ENCODE measurements at regions not wholly inside any gene's neighbourhood (a gene's known extent, or its start where the extent isn't known, plus 50 kb on each side); places are given as distances from the start of the nearest gene placed in this dataset.
A peak's percentile ranks its signal among the peaks of the same experiment; 100 is the strongest.

DNA sequence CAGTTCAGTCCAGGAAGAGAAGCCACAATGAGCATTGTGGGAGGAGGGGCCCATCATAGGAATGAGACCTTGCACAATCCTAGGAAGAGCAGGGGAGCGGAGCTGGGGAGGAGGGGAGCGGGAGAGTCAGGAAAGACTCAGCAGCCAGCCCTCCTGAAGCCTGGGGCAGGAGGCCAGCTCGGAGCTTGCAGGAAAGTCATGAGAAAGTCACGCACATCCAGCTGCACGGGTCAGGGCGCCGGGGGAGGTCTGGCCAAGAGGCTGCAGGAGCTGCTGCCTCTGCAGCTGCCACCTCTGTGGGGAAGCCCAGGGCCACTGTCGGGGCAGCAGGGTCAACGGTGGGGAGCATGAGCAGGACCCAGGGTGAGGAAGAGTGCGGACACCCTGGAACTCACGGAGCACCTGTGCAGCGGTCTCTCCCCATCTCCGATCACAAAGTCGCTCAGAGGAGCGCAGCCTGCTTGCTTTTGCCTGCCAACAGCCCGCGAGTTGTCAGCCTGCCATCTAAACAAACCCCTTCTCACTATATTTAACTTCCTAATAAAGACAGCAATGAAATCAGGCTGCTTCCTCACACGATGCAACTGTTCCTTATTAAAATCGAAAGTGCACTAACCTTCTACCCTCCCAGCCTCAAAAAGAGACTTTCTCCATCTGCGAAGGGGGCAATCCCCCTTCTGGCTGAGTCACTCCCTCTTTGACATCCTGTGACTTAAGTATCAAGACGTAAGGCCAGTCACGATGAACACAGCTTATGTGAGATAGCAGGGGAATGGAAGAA lies 52.9 kb upstream of the RTL6 start:
- in situ Hi-C loops (cut with MboI; ENCODE audit: low sequenced_read_pairs) (no loop called here), intact Hi-C loops (cut with micrococcal nuclease) (loop anchor here (1.0 to 10.0 kb wide), 5 partner anchors 27 to 188 kb away; partner anchors contain the start of gene RTL6), dilution Hi-C loops (cut with HindIII; ENCODE audit: low sequenced_read_pairs, unreplicated experiment) (no loop called here)
- no peaks in the 10 kb centered on the region for H3K27me3 ChIP-seq (ENCODE audit: control insufficient read depth, insufficient read depth, low read length)
- ChIA-PET POLR2A (ENCODE audit: unreplicated experiment) (interaction anchor here (0.6 to 1.0 kb wide), 2 partner anchors 12 to 22 kb away, joined by 3 to 6 read pairs; no protein-coding TSS in a partner anchor), CTCF (interaction anchor here (0.5 to 0.9 kb wide), 2 partner anchors 8 to 16 kb away, joined by 3 read pairs; no protein-coding TSS in a partner anchor)
- ATAC-seq (ENCODE audit: low read depth) (peak; percentile 93), DNase-seq (peak; percentile 98)
- peak overlapping the region; percentile 91 for H3K4ac ChIP-seq (ENCODE audit: low read depth, low read length)
- H2BK15ac ChIP-seq (ENCODE audit: low read depth, low read length), result peak overlapping the region; percentile 33; the same call in 1 of the 3 replicates
- H3K9me3 ChIP-seq (ENCODE audit: control insufficient read depth, insufficient read depth, low read length), result no peaks in the 10 kb centered on the region
- peak overlapping the region; percentile 70 for H2AK9ac ChIP-seq (replicated peaks; ENCODE audit: low read depth, low read length, poor library complexity)
- no TSS peak for BruUV-seq (replicated peaks)
- no peaks in the 10 kb centered on the region for H3K79me1 ChIP-seq (ENCODE audit: low read depth in 1 of 2, low read length in 2 of 2)
- H2BK5ac ChIP-seq (ENCODE audit: low read depth, low read length, poor library complexity, severe bottlenecking), result peak overlapping the region; percentile 95
- no peaks in the 10 kb centered on the region for H3K36me3 ChIP-seq (ENCODE audit: control insufficient read depth, insufficient read depth, low read length)
- peak overlapping the region; percentile 35 for H3K4me3 ChIP-seq (ENCODE audit: insufficient read depth, low read depth, low read length)
- WGBS, 2 experiments (ENCODE audit: extremely low coverage in 2 of 2, insufficient read length in 1 of 2), result 0% methylated on average over 5 of the region's 22 CpGs; no CpG with 5 or more reads in 1 of the 2 experiments
- peaks cover 8% of the 10 kb centered on the region; the same call in 1 of the 2 replicates for H3K4me1 ChIP-seq (ENCODE audit: control insufficient read depth, insufficient read depth, low read length)
- peak overlapping the region; percentile 92 for H2BK20ac ChIP-seq (ENCODE audit: low read depth, low read length)
- peak overlapping the region; percentile 76; the same call in 1 of the 2 replicates for H3K23ac ChIP-seq (ENCODE audit: low read depth, low read length)
- peak overlapping the region; percentile 91 for H2AFZ ChIP-seq (replicated peaks; ENCODE audit: low read length, poor library complexity)
- peak overlapping the region; percentile 56 for H3K56ac ChIP-seq (ENCODE audit: extremely low read depth, insufficient read depth, low read length)
- peaks cover 3% of the 10 kb centered on the region; the same call in 1 of the 2 replicates for H4K20me1 ChIP-seq (ENCODE audit: insufficient read depth, low read length)
- peaks cover 5% of the 10 kb centered on the region; the same call in 1 of the 2 replicates for H3K9me1 ChIP-seq (ENCODE audit: insufficient read depth, low read length)
- H2AK5ac ChIP-seq (ENCODE audit: low read depth, low read length), result peak overlapping the region; percentile 54
- peak overlapping the region; percentile 90 for H3K27ac ChIP-seq (ENCODE audit: insufficient read depth, low read length)
- H2BK120ac ChIP-seq (ENCODE audit: low read depth, low read length), result peak overlapping the region; percentile 94
- peak overlapping the region; percentile 65 for H4K5ac ChIP-seq (ENCODE audit: low read depth, low read length)
- peak overlapping the region; percentile 26 for H3K14ac ChIP-seq (replicated peaks; ENCODE audit: low read depth, low read length)
- H3K9ac ChIP-seq (ENCODE audit: low read depth, low read length), result peak overlapping the region; percentile 42
- peak overlapping the region; percentile 77 for H3K4me2 ChIP-seq (ENCODE audit: low read depth, low read length)
- H3K18ac ChIP-seq (ENCODE audit: low read depth, low read length), result peak overlapping the region; percentile 86
- TF ChIP-seq CEBPB (IDR thresholded peaks at IDR 0.05; ENCODE audit: low read depth, low read length), result peak; percentile 100
- TF ChIP-seq CHD1 (IDR thresholded peaks at IDR 0.05; ENCODE audit: low read depth, low read length), result no peak
- TF ChIP-seq, protein P1, sequence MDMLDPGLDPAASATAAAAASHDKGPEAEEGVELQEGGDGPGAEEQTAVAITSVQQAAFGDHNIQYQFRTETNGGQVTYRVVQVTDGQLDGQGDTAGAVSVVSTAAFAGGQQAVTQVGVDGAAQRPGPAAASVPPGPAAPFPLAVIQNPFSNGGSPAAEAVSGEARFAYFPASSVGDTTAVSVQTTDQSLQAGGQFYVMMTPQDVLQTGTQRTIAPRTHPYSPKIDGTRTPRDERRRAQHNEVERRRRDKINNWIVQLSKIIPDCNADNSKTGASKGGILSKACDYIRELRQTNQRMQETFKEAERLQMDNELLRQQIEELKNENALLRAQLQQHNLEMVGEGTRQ (IDR thresholded peaks at IDR 0.05; ENCODE audit: low read depth, low read length), result no peak
- TF ChIP-seq SMC3 (IDR thresholded peaks at IDR 0.05; ENCODE audit: low read depth, low read length), result 0 out of 2 replicates have a peak, but pooled peaks have one; percentile 2
- TF ChIP-seq, protein P2, sequence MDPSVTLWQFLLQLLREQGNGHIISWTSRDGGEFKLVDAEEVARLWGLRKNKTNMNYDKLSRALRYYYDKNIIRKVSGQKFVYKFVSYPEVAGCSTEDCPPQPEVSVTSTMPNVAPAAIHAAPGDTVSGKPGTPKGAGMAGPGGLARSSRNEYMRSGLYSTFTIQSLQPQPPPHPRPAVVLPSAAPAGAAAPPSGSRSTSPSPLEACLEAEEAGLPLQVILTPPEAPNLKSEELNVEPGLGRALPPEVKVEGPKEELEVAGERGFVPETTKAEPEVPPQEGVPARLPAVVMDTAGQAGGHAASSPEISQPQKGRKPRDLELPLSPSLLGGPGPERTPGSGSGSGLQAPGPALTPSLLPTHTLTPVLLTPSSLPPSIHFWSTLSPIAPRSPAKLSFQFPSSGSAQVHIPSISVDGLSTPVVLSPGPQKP (IDR thresholded peaks at IDR 0.05; ENCODE audit: borderline replicate concordance, low read depth, low read length), result no peak
- TF ChIP-seq MAZ (IDR thresholded peaks at IDR 0.05; ENCODE audit: borderline replicate concordance, low read depth, low read length), result peak; percentile 94; the same call in 1 of the 2 replicates
- TF ChIP-seq BHLHE40 (IDR thresholded peaks at IDR 0.05; ENCODE audit: low read depth, low read length), result peak; percentile 53
- TF ChIP-seq MAFK (IDR thresholded peaks at IDR 0.05; ENCODE audit: low read depth, low read length), result peak; percentile 18; the same call in 1 of the 2 replicates
- peak; percentile 92 for TF ChIP-seq NFE2L2 (IDR thresholded peaks at IDR 0.05; ENCODE audit: low read depth, low read length)
- TF ChIP-seq POLR2A (IDR thresholded peaks at IDR 0.05; ENCODE audit: low read depth, low read length), result no peak
- peak; percentile 91 for TF ChIP-seq FOS (IDR thresholded peaks at IDR 0.05; ENCODE audit: low read depth, low read length)
- no peak; the same call in 1 of the 2 replicates for TF ChIP-seq RAD21 (IDR thresholded peaks at IDR 0.05; ENCODE audit: low read length)
- peak; percentile 20 for TF ChIP-seq RCOR1 (IDR thresholded peaks at IDR 0.05; ENCODE audit: insufficient replicate concordance, low read length)
- peak overlapping the region; percentile 90 for H4K91ac ChIP-seq (ENCODE audit: insufficient read depth, low read depth, low read length)
- H4K8ac ChIP-seq (ENCODE audit: low read depth in 2 of 2, low read length in 2 of 2), result peak overlapping the region; percentile 8 to 94; a peak in 3 of 4 replicates
